Glutamatergic neuron (in vitro differentiated cells): ENCODE measurements at regions not wholly inside any gene's neighbourhood (a gene's known extent, or its start where the extent isn't known, plus 50 kb on each side); places are given as distances from the start of the nearest gene placed in this dataset.

Experiments used
- DNase-seq: peaks from one replicate; pipeline ENCODE4 v3.0.0; 2022
- H3K27ac Mint-ChIP-seq: one replicate; pipeline ENCODE4 v1.8.0; 2020; ENCODE audit warnings: mild to moderate bottlenecking, mixed read lengths, inconsistent platforms; ENCODE audit not compliant: unreplicated experiment
- H3K27me3 Mint-ChIP-seq: one replicate; pipeline ENCODE4 v1.8.0; 2020; ENCODE audit warnings: mild to moderate bottlenecking, moderate library complexity, mixed read lengths, inconsistent platforms; ENCODE audit not compliant: unreplicated experiment
- H3K36me3 Mint-ChIP-seq: one replicate; pipeline ENCODE4 v1.8.0; 2020; ENCODE audit warnings: mild to moderate bottlenecking, mixed read lengths, inconsistent platforms; ENCODE audit not compliant: unreplicated experiment
- H3K4me1 Mint-ChIP-seq: one replicate; pipeline ENCODE4 v1.8.0; 2020; ENCODE audit warnings: mild to moderate bottlenecking, low read depth, mixed read lengths, inconsistent platforms; ENCODE audit not compliant: unreplicated experiment
- H3K4me3 Mint-ChIP-seq: one replicate; pipeline ENCODE4 v1.8.0; 2020; ENCODE audit warnings: mild to moderate bottlenecking, mixed read lengths, inconsistent platforms; ENCODE audit not compliant: unreplicated experiment
- H3K9me3 Mint-ChIP-seq: one replicate; pipeline ENCODE4 v1.8.0; 2020; ENCODE audit warnings: mild to moderate bottlenecking, moderate library complexity, mixed read lengths, inconsistent platforms; ENCODE audit not compliant: unreplicated experiment
- TF ChIP-seq, protein P1 (sequence below): fragments of 200-600 bp; sonication (generic); IDR thresholded peaks from one replicate; pipeline ENCODE4 v1.5.0; 2021; ENCODE audit not compliant: partially characterized antibody, unreplicated experiment

DNA sequence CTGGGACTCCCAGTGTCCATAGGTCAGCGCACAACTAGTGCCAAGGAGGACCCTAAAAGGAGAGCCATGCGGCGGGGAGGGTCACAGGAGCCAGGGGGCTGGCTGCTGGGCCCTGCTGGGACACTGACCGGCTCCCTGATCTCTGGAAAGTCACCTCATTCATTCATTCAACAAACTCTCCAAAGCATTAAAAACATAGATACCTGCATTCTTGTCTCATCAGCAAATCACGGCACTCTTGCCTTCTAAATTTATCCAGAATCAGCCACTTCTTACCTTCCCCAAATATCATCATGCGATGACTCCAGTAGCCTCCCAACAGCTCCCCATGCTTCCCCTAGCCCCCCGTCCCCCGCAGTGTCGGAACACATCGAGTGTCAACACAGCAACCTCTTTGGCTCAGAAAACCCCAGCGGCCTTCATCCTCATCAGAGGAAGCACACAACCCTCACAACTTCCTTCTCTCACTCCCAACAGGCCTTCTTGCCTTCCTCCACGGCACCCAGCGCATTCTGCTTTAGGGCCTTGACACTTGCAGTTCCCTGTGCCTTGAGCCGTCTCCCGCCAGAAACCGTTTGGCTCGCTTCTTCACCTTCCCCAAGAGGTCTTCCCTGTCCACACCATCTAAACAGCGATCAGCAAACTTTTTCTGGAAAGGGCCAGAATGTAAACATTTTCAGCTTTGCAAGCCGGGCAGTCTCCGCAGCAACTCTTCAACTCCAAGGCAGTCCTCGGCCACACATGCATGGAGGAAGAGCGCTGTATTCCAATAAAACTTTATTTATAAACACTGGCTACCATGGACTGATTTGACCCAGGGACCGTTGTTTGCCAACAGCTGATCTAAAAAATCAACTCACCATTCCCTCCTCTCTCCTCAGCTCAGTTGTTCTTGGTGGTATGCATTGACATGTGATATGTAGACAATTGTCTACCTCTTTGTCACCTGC is 119.5 kb upstream of the TNRC6C start:
- DNase-seq = no peak
- Mint-ChIP-seq H3K9me3 (peaks cover 4% of the 10 kb centered on the region), H3K27ac (no peak overlapping the region)

DNA sequence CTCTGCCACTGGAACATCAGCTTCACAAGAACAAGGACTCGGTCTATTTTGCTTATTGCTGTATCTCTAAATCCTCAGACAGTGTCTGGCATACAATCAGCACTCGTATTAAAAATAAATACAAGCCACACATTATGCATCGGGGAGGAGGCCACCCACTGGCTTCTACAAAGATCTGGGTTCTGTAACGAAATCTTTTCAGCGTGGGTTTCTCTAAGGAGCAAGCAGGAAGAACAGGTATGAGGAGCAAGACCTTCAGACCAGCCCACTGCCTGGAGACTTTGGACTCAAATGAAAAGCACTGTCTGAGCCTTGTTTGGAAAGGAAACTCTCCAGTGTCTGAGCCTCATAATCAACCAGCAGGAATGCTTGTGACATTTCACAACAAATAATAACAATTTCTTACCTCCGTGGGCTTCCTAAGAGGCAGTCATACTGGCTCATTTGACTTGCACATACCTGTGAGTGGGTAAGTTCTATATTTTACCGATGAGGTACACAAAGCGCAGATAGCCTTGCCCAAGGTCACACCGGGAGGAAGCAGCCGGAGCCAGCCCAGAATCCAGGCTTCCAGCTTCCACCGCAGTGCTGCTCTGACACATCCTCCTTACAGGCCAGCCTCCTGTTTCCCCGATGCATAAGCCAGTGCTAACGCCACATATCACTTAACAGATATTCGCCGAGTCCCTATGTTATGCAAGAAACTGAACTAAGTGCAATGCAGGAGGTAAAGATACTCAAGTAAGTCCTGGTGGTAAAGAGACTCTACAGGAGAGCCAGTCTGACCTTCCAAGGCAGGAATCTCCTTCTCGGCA is 118.6 kb upstream of the TNRC6C start:
- Mint-ChIP-seq H3K4me1 (no peaks in the 10 kb centered on the region), H3K4me3 (no peak overlapping the region), H3K27ac (no peak overlapping the region), H3K36me3 (no peaks in the 10 kb centered on the region), H3K9me3 (peaks cover 4% of the 10 kb centered on the region), H3K27me3 (peaks cover 3% of the 10 kb centered on the region)
- no peak for DNase-seq
- TF ChIP-seq, protein P1, sequence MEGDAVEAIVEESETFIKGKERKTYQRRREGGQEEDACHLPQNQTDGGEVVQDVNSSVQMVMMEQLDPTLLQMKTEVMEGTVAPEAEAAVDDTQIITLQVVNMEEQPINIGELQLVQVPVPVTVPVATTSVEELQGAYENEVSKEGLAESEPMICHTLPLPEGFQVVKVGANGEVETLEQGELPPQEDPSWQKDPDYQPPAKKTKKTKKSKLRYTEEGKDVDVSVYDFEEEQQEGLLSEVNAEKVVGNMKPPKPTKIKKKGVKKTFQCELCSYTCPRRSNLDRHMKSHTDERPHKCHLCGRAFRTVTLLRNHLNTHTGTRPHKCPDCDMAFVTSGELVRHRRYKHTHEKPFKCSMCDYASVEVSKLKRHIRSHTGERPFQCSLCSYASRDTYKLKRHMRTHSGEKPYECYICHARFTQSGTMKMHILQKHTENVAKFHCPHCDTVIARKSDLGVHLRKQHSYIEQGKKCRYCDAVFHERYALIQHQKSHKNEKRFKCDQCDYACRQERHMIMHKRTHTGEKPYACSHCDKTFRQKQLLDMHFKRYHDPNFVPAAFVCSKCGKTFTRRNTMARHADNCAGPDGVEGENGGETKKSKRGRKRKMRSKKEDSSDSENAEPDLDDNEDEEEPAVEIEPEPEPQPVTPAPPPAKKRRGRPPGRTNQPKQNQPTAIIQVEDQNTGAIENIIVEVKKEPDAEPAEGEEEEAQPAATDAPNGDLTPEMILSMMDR = no peak

More for the DNA sequence above, 119.5 kb upstream of the TNRC6C start:
- Mint-ChIP-seq H3K27me3 (peaks cover 5% of the 10 kb centered on the region), H3K4me1 (peaks cover 6% of the 10 kb centered on the region), H3K36me3 (no peaks in the 10 kb centered on the region), H3K4me3 (no peak overlapping the region)
- TF ChIP-seq, protein P1 = no peak

DNA sequence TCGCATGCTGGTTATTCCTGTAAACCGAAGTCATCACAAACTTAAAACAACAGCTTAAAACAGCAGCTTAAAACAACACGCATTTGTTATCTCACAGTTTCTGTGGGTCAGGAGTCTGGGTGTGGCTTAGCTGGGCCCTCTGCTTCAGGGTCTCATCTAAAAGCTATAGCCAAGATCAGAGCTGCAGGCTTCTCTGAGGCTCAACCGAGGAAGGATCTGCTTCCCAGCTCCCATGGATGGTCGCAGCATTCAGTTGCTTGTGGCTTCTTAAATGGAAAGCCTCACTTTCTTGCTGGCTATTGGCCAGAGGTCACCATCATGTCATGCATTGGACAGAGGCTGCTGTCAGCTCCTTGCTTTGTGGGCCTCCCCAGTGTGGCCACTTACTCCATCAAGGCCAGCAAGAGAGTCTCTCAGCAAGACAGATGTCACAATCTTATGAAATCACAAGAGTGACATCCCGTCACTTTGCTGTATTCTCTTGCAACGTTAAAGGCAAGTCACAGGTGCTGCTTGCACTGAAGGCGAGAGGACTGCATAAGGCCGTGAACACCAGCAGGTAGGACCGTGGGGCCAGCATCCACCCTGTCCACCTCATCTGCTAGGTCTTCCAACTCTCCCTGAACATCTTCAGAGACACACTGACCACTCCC is 117.9 kb upstream of the TNRC6C start:
- H3K9me3 Mint-ChIP-seq = no peaks in the 10 kb centered on the region
- TF ChIP-seq, protein P1 = no peak
- H3K27ac Mint-ChIP-seq = no peak overlapping the region
- no peaks in the 10 kb centered on the region for H3K36me3 Mint-ChIP-seq
- H3K4me1 Mint-ChIP-seq = no peaks in the 10 kb centered on the region
- H3K4me3 Mint-ChIP-seq = no peak overlapping the region
- peaks cover 2% of the 10 kb centered on the region for H3K27me3 Mint-ChIP-seq
- DNase-seq = no peak

DNA sequence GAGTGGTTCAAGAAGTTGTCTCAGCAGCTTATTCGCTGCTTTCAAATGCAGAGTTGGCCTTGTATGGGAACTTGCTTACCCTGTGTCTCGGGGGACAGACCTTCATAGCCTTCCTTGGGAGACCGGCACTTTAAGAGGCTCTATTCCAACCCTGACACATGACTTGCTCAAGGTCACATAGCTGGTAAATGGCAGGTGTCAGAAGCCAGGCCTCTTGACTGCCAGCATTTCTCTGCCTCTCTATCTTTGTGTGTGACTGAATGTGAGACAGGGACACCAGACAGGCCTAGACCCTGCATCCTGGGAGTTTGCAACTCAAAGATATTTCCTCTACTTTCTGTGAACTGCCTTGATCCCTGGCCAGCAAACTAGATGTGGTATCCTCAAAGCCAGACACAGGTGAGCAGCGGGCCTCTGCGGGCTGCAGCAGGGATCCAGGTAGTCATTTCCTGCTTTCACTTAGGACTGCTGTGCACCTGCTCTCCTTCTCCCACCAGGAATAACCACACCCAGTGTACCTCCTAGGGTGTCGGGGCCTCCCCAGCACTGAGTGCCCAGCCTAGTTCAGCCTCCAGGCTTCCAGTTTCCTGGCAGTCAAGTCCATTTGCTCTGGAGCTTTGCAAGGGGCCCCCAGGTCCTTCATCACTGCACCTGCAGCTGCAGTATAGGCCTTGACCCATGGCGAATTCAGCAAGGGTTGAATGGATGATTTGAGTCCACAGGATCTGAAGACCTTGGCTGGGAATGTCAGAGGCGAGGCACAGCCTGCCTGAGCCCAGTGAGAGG is 116.6 kb upstream of the TNRC6C start:
- Mint-ChIP-seq H3K27me3 (peaks cover 2% of the 10 kb centered on the region), H3K4me3 (no peak overlapping the region), H3K4me1 (no peaks in the 10 kb centered on the region), H3K27ac (no peak overlapping the region), H3K9me3 (no peaks in the 10 kb centered on the region), H3K36me3 (no peaks in the 10 kb centered on the region)
- TF ChIP-seq, protein P1 = no peak
- no peak for DNase-seq
